HG02763 (cell line): ENCODE measurements at regions not wholly inside any gene's neighbourhood (a gene's known extent, or its start where the extent isn't known, plus 50 kb on each side); places are given as distances from the start of the nearest gene placed in this dataset.

ENCODE experiments used
- ATAC-seq: cut with Tn5 transposase; IDR thresholded peaks from one replicate; pipeline ENCODE4 v1.9.1; 2021; ENCODE audit warnings: mild to moderate bottlenecking, moderate library complexity; ENCODE audit not compliant: unreplicated experiment

DNA sequence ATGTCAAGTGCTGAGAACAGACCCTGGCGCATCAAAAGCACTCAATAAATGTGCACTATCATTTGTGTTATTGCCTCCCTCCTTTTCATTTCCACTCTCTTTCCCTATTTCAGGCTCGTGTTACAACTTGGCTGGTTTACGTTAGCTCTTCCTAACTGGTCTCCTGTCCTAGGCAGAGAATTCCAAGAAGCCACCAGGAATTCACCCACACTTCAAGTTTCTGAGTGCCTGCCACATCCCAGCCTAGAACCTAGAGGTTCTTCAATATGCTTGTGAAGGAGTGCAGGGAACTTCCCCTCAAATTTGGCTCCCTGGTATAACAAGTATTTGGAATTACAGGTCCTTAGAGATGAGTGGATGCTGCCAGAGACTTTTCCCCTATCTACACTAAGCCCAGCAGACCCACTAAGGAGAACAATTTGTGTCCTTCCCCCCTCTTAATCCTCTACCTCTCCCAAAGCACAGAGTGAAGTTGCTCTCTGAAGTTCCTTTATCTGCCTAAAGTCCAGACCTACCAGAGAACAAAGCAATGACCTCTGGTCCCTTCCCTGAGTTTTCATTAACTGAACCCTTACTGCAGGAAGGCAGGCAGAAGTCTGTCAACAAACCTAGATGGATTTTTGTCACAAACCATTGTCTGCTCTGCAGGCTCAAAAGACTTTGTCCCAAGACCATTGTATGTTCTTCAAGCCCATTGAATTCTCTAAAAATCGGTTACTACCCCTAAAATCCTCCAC, 201.6 kb upstream of the JARID2 start:
- ATAC-seq = no peak

DNA sequence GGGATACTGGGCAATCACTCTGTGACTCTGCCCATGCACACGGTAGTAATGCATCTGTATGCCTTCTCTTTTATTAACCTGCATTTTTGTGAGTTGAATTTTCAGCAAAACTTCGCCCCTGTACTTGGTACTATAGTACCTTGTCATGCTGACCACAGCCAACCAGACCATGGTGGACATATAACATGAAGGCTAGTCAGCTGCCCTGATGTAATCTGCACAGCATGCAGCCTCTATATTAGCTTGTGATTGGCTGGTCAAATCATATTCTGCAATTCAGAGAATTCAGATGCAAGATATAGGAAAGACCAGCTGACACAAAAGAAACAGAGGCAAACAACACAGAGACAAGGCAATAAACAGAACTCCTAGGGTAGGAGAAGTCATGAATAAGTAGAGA, 200.9 kb upstream of the JARID2 start:
- ATAC-seq = no peak

DNA sequence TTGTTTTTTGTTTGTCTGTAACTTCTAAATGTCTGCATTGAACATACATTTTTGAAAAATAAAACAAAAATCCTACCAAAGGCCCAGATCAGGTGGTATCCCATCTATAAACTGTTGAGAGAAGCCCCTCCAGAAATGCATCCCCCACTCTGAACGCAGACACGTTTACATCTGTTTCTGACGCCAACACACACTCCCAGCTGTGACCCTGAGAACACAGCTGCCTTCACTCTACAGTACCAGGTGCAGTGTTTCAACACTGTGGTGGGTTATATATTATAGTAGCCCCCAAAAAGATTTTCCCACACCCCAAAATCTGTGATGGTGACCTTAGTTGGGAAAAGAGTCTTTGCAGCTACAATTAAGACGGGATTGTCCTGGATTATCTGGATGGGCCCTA, 199.1 kb upstream of the JARID2 start:
- ATAC-seq = no peak

DNA sequence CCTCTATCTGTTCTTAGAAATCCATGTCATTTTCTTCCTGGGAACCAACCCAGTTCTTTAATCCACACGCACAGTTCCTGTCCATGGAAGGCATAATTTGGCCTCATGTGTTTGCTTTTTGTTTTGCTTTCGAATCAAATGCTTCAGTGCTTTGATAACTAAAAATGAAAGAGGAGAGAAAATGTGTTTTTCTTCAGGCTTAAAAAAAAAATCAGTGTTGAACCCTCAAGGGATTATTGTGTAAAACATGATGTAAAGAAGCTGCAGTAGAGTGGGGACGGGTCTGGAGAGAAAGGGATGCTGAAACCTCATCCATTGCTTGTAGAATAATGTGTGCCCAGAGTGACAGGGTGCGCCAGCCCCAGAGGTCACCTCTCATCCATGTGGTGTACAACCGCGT, 197.5 kb upstream of the JARID2 start:
- no peak for ATAC-seq

DNA sequence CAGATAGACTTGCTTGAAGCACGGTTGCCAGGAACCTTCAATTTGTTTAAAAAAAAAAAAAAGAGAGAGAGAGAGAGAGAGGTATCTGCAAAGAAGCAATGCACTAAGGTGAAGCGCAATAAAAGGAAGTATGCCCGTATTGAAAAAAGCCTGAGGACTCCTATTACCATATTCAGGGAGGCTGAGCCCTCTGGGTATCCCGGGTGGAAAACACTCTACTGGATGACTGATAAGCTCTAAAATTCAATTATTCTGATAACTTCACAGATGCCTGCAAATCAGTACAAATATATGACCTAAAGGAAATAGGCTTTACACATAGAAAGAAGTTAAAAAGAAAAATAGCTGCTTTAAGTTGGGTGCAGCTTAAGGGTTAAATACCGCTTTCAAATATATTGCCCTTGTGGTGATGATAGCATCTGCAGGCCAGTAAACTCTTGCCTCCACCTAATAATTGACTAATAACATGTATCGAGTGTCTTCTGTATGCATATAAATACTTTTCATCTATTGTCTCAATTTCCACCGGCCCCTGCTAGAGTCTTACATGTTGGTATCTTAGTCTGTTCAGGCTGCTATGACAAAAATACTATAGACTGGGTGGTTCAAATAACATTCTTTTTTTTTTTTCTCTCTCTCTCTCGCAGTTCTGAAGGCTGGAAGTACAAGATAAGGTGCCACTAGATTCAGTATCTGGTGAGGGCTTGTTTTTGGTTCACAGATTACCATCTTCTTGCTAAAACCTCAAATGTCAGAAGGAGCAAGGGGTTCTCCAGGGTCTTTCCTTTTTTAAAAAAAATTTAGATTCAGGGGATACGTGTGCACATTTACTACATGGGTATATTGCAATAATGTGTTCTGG, 187.4 kb upstream of the JARID2 start:
- no peak for ATAC-seq

DNA sequence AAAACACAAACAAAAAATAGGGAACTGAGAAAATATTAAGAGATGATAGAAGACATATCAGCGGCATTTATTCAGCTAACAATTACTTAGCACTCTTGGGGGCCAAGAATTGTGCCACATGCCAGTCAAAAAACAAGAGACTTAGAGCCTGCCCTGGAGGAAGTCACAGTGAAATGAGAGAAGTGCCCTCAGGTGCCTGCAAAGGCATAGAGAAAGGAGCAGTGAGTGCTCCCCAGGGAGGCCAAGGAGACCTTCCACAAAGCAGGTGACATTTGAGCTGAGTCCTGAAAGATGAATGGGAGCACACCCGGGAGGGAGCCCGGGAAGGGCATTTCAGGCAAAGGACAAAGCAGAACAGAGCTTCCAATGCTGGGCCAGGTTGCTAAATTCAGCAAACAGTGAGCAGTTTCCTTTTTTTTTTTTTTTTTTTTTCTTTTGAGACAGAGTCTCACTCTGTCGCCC, 184.7 kb upstream of the JARID2 start:
- ATAC-seq = no peak

DNA sequence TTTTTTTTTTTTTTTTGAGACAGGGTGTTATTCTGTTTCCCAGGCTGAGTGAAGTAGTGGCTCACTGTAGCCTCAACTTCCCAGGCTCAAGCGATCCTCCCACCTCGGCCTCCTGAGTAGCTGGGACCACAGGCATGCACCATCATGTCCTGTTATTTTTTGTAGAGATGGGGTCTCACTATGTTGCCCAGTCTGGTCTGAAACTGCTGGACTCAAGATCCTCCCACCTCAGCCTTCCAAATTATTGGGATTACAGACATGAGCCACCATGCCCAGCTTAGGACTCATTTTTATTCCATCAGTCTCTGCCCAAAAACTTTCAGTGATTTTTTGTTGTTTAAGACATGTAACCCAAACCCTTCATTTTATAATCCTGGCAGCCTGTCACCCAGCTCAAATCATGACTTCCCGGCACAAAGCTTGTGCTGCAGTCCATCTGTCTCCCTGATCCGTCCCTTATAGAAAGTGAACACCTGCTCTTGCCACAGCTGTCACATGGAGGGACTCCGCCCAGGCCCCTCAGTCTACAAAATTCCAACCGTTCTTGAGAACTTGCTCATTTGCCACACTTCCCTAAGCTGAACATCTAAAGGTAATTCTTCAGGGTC, 183.9 kb upstream of the JARID2 start:
- no peak for ATAC-seq

DNA sequence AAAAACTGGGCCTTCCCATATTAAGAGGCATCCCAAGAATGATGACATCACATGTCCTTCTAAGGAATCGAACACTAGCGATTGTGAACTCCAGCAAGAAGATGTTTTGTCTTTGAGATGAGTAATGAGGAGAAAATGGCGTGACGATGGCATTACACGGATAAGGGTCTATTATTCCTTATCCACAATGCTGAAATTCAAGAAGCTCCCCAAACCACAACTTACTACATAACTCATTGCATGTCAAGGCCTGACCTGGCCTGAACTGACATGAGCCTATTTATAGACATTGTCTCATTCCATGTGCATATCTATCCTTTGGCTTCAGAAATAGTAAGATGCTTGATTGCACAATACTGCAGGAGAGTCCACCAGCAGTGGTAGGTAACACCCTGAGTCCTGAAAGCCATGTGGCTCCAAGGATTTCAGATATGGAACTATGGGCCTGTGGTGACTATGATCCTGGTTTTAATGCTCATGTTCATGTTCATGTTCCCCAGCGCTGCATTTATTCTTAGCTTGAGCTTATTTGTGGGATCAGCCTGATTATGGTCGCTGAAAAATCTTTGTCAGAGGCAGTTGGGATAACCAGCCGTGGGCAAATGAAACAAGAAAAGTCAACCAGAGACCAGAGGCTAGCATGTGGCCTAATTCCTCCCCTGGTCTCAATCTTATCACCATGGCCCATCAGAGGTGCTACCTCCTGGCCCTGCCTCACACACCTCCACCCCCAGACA, 183.2 kb upstream of the JARID2 start:
- ATAC-seq = no peak

DNA sequence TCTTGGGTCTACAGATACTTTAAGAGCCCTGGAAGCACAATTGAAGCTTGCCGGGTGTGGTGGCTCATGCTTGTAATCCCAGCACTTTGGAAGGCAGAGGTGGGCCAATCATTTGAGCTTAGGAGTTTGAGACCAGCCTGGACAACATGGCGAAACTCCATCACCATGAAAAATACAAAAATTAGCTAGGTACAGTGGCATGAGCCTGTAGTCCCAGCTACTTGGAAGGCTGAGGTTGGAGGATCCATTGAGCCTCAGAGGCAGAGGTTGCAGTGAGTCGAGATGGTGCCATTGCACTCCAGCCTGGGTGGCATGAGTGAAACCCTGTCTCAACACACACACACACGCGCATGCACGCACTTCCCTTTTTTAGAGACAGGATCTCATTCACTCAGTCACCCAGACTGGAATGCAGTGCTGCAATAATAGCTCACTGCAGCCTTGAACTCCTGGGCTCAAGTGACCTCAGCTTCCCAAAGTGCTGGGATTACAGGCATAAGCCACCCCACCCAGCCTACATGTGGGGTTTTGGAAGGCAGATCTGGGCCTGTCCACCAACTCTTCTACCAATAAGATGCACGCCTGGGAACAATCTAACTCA, 182.5 kb upstream of the JARID2 start:
- ATAC-seq = no peak

DNA sequence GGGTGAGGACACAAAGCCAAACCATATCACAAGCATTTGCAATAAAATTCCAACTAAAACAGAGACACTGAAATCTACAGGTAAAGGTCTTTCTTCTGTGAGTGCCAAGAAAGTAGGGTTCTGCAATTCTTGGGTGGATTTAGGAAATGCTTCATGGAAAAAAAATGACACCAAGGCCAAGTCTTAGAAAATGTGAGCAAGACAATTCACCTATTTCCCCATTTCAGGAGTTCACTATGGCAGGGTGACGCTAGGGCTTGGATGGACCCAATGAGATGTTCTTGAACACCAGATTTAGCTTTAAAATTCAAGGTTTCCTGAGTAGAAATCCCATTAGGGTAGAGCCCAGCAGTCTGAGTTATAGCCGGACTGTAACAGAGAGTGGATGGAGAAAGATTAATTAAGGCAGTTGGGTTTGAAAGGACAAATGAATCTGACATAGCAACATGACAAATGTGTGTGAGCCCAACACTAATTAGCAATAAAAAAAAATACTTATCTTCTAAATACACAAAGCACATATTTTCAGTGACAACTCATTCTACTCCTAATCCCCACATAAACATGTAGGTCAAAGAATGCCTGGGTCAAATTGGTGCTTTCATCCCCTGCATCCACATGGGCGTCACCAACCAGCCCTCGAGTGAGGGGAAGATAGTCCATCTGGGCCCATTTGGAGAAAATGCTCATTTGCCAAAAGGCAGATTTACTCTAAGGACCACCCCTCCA, 180.4 kb upstream of the JARID2 start:
- ATAC-seq = no peak

DNA sequence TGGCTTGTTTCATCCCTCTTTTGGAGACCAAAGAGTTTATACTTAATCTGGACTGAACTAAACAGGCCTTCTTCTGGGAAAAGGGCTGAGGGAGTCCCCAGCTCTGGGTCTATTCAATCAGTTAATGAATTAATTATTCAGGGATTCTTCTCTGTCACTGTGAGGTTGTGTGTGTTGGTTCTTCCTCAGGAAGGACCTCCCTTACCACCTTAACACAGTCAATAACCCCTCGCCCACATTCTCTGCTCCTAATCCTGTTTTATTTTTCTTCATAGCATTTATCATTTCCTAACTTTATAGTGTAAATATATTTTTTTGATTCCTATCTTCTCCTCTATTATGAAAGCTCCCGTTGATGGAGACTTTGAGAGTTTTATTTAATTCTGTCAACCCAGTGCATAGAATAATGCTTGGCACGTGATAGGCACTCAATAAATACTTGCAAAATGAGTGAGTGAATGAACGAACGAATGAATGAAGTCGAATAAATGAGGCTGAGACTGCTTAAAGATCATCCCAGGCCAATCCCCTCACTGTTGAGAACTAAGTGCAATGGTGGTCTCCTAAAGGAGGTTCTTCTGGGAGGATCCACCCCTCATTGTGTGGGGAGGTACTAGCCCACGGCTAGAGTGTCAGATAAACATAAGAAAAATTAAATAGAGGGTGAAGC, 179.6 kb upstream of the JARID2 start:
- ATAC-seq = no peak

DNA sequence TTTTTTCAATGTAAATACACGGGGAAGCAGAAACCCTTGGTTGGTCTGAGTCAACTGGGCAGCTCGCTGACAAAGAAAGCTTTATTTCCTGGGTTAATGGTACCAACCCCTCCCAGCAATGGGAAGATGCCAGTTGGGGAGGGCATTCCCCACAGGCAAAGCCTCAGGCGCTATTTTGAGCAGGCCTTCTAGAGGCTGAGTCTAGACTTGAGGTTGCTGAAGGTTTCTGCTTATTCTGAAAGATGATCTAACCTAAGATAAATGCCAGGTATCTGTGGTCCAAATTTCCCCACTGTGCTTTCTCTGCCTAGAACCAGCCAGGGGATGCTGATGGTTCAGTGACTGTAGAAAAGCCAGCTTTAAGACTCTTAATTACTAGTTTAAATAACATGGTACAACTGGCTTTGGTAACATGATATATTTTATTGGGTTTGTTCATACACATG, 172.5 kb upstream of the JARID2 start:
- ATAC-seq = no peak

DNA sequence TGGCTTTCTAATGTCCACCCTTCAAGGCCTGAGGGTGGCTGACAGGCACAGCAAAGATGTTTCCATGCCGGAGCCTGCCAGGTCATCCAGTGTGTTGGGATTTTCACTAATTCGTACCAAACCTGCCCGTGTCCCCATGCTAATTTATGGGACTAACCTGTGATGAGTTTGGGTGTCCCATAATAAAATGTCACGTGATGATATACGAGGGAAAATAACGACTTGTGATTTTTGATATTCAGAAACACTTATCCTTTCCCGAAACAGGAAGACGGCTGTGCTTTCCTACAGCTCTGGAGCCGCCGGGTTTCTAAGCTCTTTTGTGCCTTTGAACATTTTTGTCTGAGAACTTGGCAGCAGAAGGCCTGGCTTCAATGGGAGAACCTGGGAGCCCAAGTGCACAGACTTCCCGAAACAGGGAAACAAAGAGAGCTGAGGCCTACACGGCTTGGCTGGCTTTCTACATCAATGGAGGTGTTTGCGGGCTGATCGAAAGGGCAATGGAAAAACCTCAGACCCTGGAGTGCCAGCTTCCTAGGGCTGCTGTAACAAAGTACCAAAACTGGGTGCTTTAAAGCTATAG, 171.9 kb upstream of the JARID2 start:
- no peak for ATAC-seq

DNA sequence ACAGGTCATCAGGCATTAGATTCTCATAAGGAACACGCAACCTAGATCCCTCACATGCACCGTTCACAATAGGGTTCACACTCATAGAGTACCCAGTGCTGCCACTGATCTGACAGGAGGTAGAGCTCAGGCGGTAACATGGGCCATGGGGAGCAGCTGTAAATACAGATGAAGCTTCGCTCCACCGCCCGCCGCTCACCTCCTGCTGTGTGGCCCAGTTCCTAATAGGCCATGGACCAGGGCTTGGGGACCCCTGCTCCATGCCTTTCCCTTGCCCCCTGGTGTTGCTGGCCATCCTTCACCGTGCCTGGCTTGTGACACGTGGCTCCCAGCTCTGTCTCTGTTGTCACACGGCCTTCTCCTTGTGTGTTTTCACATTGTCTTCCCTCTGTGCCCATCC, 171.1 kb upstream of the JARID2 start:
- no peak for ATAC-seq

DNA sequence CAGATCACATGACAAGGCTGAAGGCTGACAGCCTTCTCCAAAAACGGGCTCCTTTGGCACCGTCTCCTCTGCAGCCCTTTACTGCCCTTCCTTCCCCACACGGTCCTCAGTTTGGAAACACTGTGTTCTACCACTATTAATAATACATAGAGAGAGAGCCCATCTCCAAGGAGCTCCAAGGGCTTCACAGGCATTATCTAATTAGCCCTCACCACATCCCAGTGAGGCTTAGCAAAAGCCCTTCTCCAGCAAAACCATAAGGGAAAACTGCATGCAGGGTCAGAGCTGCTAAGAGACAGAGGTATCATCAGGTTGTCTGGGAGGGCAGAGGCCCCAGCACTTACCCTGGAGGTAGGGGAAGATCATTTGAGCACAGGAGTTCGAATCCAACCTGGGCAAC, 169.3 kb upstream of the JARID2 start:
- ATAC-seq = no peak

DNA sequence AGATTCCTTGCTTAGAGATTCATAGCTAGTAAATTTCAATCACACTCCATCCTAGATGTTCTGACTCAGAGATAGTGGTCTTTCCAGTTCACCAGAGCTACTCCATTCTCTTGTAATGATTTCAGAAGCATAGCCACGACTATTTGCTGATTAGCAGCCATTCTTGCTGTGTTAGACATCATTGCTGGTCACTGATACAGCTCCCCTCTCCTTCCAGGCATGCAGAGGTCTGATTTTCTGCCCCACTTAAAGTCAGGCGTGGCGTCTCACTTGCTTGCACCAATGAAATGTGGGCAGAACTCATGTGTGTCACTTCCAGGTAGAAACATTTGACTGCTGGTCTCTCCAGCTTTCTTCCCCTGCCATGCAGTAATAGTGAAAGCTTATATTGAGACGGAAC, 168.9 kb upstream of the JARID2 start:
- ATAC-seq = no peak

DNA sequence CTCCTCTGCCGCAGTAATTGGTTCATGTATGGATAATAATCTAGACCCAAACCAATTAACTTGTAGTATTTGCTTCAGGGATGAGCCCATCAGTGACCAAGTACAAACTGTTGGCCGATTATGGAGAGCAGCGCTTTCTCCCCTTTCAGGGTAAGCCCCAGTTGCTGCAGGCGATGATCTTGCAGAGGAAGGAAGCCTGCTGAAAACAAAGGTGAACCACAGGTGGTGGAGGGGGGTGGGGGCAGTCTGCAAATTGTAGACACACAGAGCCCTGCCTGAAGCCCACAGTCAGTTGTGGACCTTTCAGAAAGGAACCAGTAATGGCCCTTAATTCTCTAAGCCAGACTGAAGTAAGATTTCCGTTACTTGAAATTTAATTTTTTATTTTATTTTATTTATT, 167.9 kb upstream of the JARID2 start:
- ATAC-seq = no peak

DNA sequence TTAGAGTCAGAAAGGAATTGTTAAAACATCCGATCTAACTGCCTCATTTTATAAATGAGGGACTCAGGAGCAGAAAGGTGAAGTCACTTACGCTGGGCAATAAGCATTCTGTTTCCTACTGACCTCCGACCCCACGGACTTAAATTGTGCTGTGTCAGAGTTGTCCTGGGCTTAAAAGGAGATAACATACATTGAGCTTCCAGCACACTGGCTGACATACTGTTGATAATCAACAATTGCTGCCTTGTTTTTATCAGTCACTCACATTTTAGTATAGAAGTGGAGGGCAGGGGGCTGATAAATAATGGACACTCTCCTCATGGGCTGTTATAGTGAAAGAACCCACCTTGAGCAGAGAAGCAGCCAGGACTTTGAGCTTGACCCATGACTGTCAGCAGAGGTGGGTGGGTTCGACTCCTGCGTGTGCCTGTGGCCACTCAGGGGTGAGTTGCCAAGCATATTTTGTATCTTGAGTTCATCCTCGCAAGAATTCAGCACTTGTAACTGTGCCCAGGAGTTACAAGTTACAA, 166.5 kb upstream of the JARID2 start:
- no peak for ATAC-seq

DNA sequence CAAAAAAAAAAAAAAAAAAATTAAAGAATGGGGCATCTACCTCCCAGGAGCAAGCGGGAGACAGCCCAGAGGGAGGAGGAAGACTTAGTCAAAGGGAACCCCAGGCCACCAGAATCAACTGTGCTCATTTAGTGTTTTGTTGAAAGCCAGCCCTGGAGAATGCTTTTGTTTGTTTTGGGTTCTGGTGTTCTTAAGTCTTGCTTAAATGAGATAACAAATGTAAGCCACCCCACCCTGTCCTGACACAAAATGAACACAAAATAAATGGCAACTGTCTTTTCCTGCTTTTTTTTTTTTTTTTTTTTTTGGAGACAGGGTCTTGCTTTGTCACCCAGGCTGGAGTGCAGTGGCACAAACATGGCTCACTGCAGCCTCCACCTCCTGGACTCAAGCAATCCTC, 165.0 kb upstream of the JARID2 start:
- no peak for ATAC-seq
